22Rv1 (cell line): ENCODE measurements at regions not wholly inside any gene's neighbourhood (a gene's known extent, or its start where the extent isn't known, plus 50 kb on each side); places are given as distances from the start of the nearest gene placed in this dataset.

ENCODE experiments used
- H3K27ac ChIP-seq: fragments of 450-650 bp; 2 replicates; pipeline ENCODE4 v1.5.1; 2017
- ZFX ChIP-seq: fragments of 450-650 bp; IDR thresholded peaks from 2 replicates; pipeline ENCODE4 v1.6.1; 2017; ENCODE audit warnings: antibody characterized with exemption, borderline replicate concordance
- TF ChIP-seq, protein P1 (sequence below): fragments of 450-650 bp; IDR thresholded peaks from 2 replicates; pipeline ENCODE4 v1.5.1; 2017; ENCODE audit warnings: mild to moderate bottlenecking

DNA sequence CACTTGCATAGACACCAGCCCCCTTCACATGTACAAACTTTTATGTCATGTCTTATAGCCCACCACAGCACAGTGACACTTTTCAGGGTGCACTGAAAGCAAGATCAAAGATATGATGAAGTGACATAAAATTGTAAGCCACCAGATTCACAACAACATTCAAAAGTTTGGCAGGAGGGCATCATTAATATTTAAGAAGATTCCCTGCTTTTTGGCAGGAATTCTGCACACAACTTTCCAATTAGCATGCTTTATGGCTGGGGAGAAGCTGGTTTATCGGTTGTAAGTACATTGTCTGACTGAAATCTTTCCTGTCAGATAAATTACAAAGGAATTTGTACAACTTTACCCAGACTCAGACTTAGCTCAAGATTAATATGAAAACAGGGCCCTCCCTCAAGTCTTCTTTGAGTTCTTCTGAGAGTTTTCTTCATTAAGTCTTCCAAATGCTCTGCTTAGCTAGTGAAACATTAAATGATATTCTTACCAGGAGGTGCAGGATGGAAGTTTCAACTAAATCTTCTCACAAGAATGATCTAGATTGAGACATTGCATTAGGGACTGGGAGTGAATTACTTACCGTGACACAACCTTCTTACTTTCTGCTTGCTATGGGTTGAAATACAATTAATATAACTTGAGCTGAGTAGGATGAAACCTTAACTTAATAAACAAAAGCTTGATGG, 523.8 kb downstream of the PPARGC1A start:
- H3K27ac ChIP-seq = no peak overlapping the region
- no peak for TF ChIP-seq ZFX
- TF ChIP-seq, protein P1, sequence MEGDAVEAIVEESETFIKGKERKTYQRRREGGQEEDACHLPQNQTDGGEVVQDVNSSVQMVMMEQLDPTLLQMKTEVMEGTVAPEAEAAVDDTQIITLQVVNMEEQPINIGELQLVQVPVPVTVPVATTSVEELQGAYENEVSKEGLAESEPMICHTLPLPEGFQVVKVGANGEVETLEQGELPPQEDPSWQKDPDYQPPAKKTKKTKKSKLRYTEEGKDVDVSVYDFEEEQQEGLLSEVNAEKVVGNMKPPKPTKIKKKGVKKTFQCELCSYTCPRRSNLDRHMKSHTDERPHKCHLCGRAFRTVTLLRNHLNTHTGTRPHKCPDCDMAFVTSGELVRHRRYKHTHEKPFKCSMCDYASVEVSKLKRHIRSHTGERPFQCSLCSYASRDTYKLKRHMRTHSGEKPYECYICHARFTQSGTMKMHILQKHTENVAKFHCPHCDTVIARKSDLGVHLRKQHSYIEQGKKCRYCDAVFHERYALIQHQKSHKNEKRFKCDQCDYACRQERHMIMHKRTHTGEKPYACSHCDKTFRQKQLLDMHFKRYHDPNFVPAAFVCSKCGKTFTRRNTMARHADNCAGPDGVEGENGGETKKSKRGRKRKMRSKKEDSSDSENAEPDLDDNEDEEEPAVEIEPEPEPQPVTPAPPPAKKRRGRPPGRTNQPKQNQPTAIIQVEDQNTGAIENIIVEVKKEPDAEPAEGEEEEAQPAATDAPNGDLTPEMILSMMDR = no peak

DNA sequence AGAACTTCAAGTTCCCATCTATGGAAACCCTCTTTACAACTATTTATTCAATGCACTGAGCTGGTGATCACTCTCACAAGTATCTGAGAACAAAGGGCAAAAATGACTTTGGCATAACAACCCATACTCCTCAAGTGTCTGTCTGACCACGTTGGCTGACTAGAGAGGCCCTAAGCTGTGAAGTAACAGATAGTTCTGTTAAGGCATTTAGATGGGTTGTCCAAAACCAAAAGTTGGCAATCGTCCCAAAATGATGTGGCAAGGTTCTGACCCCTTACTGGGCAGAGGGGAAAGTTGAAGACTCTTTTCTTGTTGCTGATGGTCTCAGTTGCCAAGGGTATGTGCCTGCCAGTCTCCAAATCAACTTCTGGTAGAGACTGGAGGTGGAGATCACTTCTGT, 524.8 kb downstream of the PPARGC1A start:
- no peak overlapping the region for H3K27ac ChIP-seq
- TF ChIP-seq ZFX = no peak
- TF ChIP-seq, protein P1 = no peak

DNA sequence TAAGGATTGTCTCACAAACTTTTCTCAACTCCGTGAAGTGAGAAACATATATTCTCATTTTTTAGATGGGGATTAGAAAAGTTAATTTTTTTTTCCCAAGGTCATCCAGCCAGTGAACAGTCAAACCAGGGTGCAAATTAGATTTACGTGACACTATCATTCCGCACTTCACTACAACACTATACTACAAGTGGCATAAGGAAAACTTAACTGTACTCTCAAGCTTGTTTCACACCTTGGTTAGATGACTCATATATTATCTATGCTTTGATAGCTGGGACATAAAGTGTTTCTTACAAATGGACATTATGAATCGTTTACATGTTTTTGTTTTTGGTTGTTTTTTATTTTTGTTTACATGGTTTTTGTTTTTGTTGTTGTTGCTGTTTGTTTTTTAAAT, 525.7 kb downstream of the PPARGC1A start:
- no peak overlapping the region for H3K27ac ChIP-seq
- no peak for TF ChIP-seq ZFX
- TF ChIP-seq, protein P1 = no peak

DNA sequence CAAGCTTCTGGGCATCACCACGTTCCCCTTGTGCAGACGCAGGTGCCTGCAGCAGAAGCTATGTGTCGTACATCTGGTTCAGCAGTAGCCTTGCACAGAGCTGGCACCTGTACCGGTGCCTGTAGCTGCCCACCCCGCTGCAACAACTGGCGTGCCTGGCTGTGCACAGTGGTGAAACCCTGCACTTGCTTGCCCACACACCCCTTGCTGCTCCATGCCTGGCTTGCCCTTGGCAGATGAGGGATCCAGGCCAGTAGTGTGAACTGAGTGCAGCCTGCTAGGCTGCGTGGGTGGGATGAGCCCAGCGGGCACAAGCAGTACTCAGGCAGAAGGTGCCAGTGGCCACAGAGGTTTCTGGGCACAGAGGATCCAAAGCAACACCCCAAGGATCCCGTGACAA, 528.4 kb downstream of the PPARGC1A start:
- TF ChIP-seq, protein P1 = no peak
- no peak for TF ChIP-seq ZFX
- no peak overlapping the region for H3K27ac ChIP-seq

DNA sequence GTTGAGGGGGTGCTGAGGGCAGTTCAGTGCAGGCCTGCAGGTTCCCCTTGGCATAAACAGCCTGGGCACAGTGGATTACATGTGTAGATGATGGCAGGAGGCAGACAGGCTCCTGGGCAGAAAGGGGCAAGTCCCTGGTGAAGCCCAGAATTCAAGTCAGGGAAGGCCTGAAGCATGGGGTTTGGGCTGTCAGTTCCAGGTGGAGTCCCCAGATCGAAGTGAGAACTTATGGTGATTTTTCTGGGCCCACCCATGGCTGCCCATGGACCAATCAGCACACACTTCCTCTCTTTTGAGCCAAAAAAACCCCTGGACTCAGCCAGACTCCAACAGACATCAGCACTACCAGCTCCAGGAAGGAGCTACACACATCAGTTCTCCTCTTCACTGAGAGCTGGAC, 529.1 kb downstream of the PPARGC1A start:
- no peak overlapping the region for H3K27ac ChIP-seq
- TF ChIP-seq, protein P1 = no peak
- no peak for TF ChIP-seq ZFX

DNA sequence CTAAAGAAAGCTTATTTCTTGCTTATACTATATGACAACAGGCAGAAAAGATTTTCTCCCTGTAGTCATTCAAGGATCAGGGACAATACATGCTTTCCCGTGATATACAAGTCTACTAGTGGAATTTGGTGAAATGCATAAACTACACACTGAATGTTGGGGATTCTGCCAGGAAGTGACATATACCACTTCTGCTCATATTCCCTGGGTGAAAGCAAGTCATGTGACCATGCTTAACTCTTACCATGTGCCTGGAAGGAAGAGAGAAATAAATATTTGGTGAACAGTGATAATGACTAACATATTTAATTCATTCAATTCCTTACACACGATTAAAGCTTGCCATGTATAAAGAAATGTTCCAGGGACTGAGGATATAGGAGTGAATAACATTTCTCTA, 534.6 kb downstream of the PPARGC1A start:
- TF ChIP-seq, protein P1 = no peak
- no peak for TF ChIP-seq ZFX
- H3K27ac ChIP-seq = no peak overlapping the region

DNA sequence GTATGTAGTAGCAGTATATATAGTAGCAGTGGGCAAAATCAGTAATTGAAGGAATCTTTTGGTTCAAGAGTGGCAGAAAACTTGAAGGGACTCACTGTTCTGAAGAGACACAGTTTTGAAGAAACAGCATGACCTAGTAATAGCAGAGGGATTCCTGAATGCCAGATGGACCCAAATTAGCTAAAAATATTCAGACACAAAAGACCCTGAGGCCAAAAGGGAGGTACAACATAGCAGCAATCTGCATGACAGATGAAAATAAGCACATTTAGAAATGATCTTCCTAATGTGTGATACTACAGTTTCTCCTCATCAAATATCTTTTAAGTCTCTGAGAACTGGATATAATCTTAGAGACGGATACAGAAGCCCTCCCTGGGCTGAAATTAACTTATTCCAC, 536.6 kb downstream of the PPARGC1A start:
- no peak overlapping the region for H3K27ac ChIP-seq
- TF ChIP-seq, protein P1 = no peak
- TF ChIP-seq ZFX = no peak
